MM.1S (cell line): ENCODE measurements at regions not wholly inside any gene's neighbourhood (a gene's known extent, or its start where the extent isn't known, plus 50 kb on each side); places are given as distances from the start of the nearest gene placed in this dataset.

Source experiments
- CTCF ChIP-seq: fragments of 300-600 bp; sonication (generic); IDR thresholded peaks from 2 replicates; pipeline ENCODE4 v1.5.1; 2016; ENCODE audit warnings: antibody characterized with exemption, low read length, mixed read lengths
- EZH2 ChIP-seq: fragments of 300-600 bp; sonication (generic); optimal IDR thresholded peaks from 2 replicates; pipeline ENCODE3; 2017; ENCODE audit warnings: low read depth, mild to moderate bottlenecking, antibody characterized with exemption, low read length, mixed read lengths
- EZH2phosphoT487 ChIP-seq: fragments of 300-600 bp; sonication (generic); IDR thresholded peaks from 2 replicates; pipeline ENCODE4 v1.6.1; 2018; ENCODE audit warnings: antibody characterized with exemption, low read length

DNA sequence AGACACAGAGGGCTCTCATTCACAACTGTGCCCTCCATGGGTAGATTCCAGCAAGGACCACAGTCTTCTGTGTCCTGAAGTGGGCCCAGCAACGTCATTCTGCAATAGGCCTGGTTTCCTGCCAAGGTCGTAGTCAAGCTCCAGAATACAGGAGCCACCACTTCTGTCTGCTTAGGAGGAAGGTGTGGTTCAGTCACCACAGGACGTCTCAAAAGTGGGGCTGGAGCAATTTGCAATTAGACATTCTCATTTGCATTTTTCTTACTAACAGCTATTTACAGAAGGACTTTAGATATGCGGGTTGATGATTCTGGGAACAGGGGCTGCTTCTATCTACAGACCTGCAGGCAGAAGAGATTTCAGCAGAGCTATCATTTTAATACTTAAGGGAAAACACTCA lies 58.7 kb upstream of the MYRIP start:
- TF ChIP-seq CTCF (no peak), EZH2phosphoT487 (no peak), EZH2 (no peak)
